HepG2 (cell line): ENCODE measurements at regions not wholly inside any gene's neighbourhood (a gene's known extent, or its start where the extent isn't known, plus 50 kb on each side); places are given as distances from the start of the nearest gene placed in this dataset.

Experiments
- ATAC-seq: fragments of 200-7000 bp; cut with Tn5 transposase; 3 replicates; pipeline ENCODE4 v1.9.1; 2020; ENCODE audit warnings: mild to moderate bottlenecking, moderate library complexity
- BruUV-seq: library from RNA; stranded (reverse); fragments of 400-500 nt; replicated peaks from 2 replicates; lab custom pipeline; 2021; lab: Mats Ljungman, UMichigan
- CTCF ChIA-PET: fragments of 300-600 bp; formaldehyde crosslinking; extraction: SDS; loops from one replicate; lab custom pipeline; 2021; ENCODE audit warnings: low total read pairs, inconsistent platforms, low intra/inter-chr PET ratio; lab: Yijun Ruan, JAX
- POLR2A ChIA-PET: fragments of 350-600 bp; sonication (Branson Sonifier 250); formaldehyde crosslinking; loops from one replicate; lab custom pipeline; 2020; ENCODE audit warnings: antibody characterized with exemption, inconsistent platforms; lab: Yijun Ruan, JAX
- DNase-seq: peaks from one replicate; pipeline ENCODE4 v3.0.0-alpha.2; 2015; ENCODE audit warnings: low spot score
- FAIRE-seq: peaks from 3 replicates; lab custom pipeline; 2011; peaks lifted over from hg19 to GRCh38; lab: Jason Lieb, UNC
- H2AFZ ChIP-seq: one replicate; pipeline ENCODE4 v1.6.1; 2011; ENCODE audit warnings: low read length, inconsistent platforms
- H3K27ac ChIP-seq: fragments of 300-600 bp; 3 replicates; pipeline ENCODE4 v1.8.0; 2011; ENCODE audit warnings: mixed run types, mild to moderate bottlenecking, mixed read lengths, low read length, inconsistent platforms; ENCODE audit not compliant: insufficient read depth; ENCODE audit errors: extremely low read length
- H3K27me3 ChIP-seq, 2 experiments: fragments of 200-600 bp in 1 of 2; 2 replicates in 1 of 2; 3 replicates in 1 of 2; pipeline versions ENCODE4 v1.6.0 to v1.8.0; 2011; ENCODE audit warnings: low read length in 2 of 2, mild to moderate bottlenecking in 2 of 2, moderate library complexity in 2 of 2, inconsistent platforms in 1 of 2; ENCODE audit not compliant: insufficient read depth in 2 of 2, control insufficient read depth in 1 of 2
- H3K36me3 ChIP-seq, 2 experiments: fragments of 200-600 bp in 1 of 2; replicated peaks in 1 of 2; 2 replicates in 1 of 2; 3 replicates in 1 of 2; pipeline versions ENCODE4 v1.5.1 to v1.8.0; 2011; ENCODE audit warnings: low read length in 2 of 2, inconsistent platforms in 1 of 2; ENCODE audit not compliant: insufficient read depth in 2 of 2, control insufficient read depth in 1 of 2
- H3K4me1 ChIP-seq: 2 replicates; pipeline ENCODE4 v1.5.1; 2012; ENCODE audit warnings: low read length, inconsistent platforms; ENCODE audit not compliant: insufficient read depth
- H3K4me2 ChIP-seq: 2 replicates; pipeline ENCODE4 v1.6.0; 2011; ENCODE audit warnings: low read depth, low read length, inconsistent platforms
- H3K4me3 ChIP-seq, 3 experiments: fragments of 200-600 bp in 1 of 3; sonication (generic), shearing (Covaris generic) in 1 of 3; replicated peaks in 1 of 3; 2 replicates each; pipeline ENCODE4 v1.5.1; 2011 to 2016; ENCODE audit warnings: low read length in 3 of 3, inconsistent platforms in 2 of 3, low read depth in 2 of 3, mild to moderate bottlenecking in 2 of 3, control low read depth in 1 of 3, mixed read lengths in 1 of 3; ENCODE audit not compliant: insufficient read depth in 1 of 3
- H3K79me2 ChIP-seq: one replicate; pipeline ENCODE4 v1.6.1; 2011; ENCODE audit warnings: low read length, inconsistent platforms; ENCODE audit not compliant: insufficient read depth
- H3K9ac ChIP-seq: 2 replicates; pipeline ENCODE4 v1.6.0; 2011; ENCODE audit warnings: mild to moderate bottlenecking, low read depth, low read length, inconsistent platforms; ENCODE audit not compliant: insufficient read depth
- H3K9me3 ChIP-seq: 2 replicates; pipeline ENCODE4 v1.5.1; 2012; ENCODE audit warnings: mild to moderate bottlenecking, low read length
- H4K20me1 ChIP-seq: 2 replicates; pipeline ENCODE4 v1.6.0; 2011; ENCODE audit warnings: inconsistent platforms, mild to moderate bottlenecking, low read length, moderate library complexity; ENCODE audit not compliant: insufficient read depth
- ARNT2 ChIP-seq: sonication (generic); formaldehyde crosslinking; IDR thresholded peaks from 2 replicates; pipeline ENCODE4 v1.8.0; 2022; ENCODE audit warnings: mild to moderate bottlenecking, low read depth, missing genetic modification reagents, moderate library complexity
- CBX2 ChIP-seq, 2 experiments: fragments of 200-600 bp in 1 of 2; sonication (generic); formaldehyde crosslinking in 1 of 2; IDR thresholded peaks; 2 replicates each; pipeline versions ENCODE4 v1.7.0 to v1.8.1; 2018 to 2022; ENCODE audit warnings: low read depth in 2 of 2, low read length in 1 of 2, mild to moderate bottlenecking in 1 of 2, missing genetic modification reagents in 1 of 2
- FOXC1 ChIP-seq: sonication (generic); formaldehyde crosslinking; IDR thresholded peaks from 2 replicates; pipeline ENCODE4 v1.8.0; 2022; ENCODE audit warnings: mild to moderate bottlenecking, missing genetic modification reagents, borderline replicate concordance
- GATAD1 ChIP-seq: IDR thresholded peaks from 2 replicates; pipeline ENCODE4 v1.6.1; 2016; ENCODE audit warnings: missing genetic modification reagents, missing compliant biosample characterization
- HNRNPLL ChIP-seq: fragments of 200-400 bp; formaldehyde crosslinking; IDR thresholded peaks from 2 replicates; pipeline ENCODE4 v1.6.1; 2017; ENCODE audit warnings: mild to moderate bottlenecking, low read depth, low read length; ENCODE audit not compliant: poor library complexity, severe bottlenecking
- MXI1 ChIP-seq: IDR thresholded peaks from 3 replicates; pipeline ENCODE4 v1.6.1; 2012; ENCODE audit warnings: low read depth, low read length, inconsistent platforms, borderline replicate concordance
- SIN3B ChIP-seq: fragments of 150-350 bp; IDR thresholded peaks from 2 replicates; pipeline ENCODE4 v1.6.1; 2014; ENCODE audit warnings: low read length
- SRSF4 ChIP-seq: fragments of 200-400 bp; formaldehyde crosslinking; IDR thresholded peaks from one replicate; pipeline ENCODE4 v1.6.1; 2018; ENCODE audit warnings: mild to moderate bottlenecking, low read depth, low read length, moderate library complexity; ENCODE audit not compliant: poor library complexity, severe bottlenecking
- ZNF292 ChIP-seq: sonication (generic); formaldehyde crosslinking; IDR thresholded peaks from 2 replicates; pipeline ENCODE4 v1.8.1; 2022; ENCODE audit warnings: mild to moderate bottlenecking, low read depth, missing genetic modification reagents, borderline replicate concordance
- ZNF3 ChIP-seq: IDR thresholded peaks from 2 replicates; pipeline ENCODE4 v1.7.0; 2017; ENCODE audit warnings: inconsistent platforms
- ZNF367 ChIP-seq: sonication (generic); formaldehyde crosslinking; IDR thresholded peaks from 2 replicates; pipeline ENCODE4 v1.4.0; 2020; ENCODE audit warnings: missing genetic modification reagents, borderline replicate concordance
- ZNF432 ChIP-seq: sonication (generic); formaldehyde crosslinking; IDR thresholded peaks from 2 replicates; pipeline ENCODE4 v1.5.0; 2020; ENCODE audit warnings: missing genetic modification reagents, mild to moderate bottlenecking, borderline replicate concordance
- ZNF605 ChIP-seq: sonication (generic); formaldehyde crosslinking; IDR thresholded peaks from 2 replicates; pipeline ENCODE4 v1.8.0; 2022; ENCODE audit warnings: mild to moderate bottlenecking, missing genetic modification reagents
- ZNF660 ChIP-seq: sonication (generic); formaldehyde crosslinking; IDR thresholded peaks from 2 replicates; pipeline ENCODE4 v1.5.1; 2020; ENCODE audit warnings: mild to moderate bottlenecking, low read depth, missing genetic modification reagents, borderline replicate concordance
- ZNF850 ChIP-seq: sonication (generic); formaldehyde crosslinking; conservative IDR thresholded peaks from 2 replicates; pipeline ENCODE4 v1.9.0; 2021; ENCODE audit warnings: mild to moderate bottlenecking, missing genetic modification reagents
- WGBS: methylation state at CpG from one replicate; pipeline ENCODE4 v1.1.6; 2017; ENCODE audit warnings: low lambda C conversion rate; 5-methylcytosine and 5-hydroxymethylcytosine counted together
- in situ Hi-C: cut with HindIII; loops from 2 replicates; pipeline ENCODE4 v1.10.0; 2017; ENCODE audit warnings: low pct_unique_long_range_greater_than_20kb; ENCODE audit not compliant: extremely low pct_ligation_motif_present
- intact Hi-C: fragments of 100-400 bp; cut with micrococcal nuclease; formaldehyde crosslinking; loops from one replicate; pipeline ENCODE4 v1.10.0; 2022; ENCODE audit not compliant: unreplicated experiment
- TF ChIP-seq, protein P1 (sequence below): sonication (generic); formaldehyde crosslinking; IDR thresholded peaks from 2 replicates; pipeline ENCODE4 v1.4.0; 2020; ENCODE audit warnings: missing genetic modification reagents
- TF ChIP-seq, protein P2 (sequence below), 2 experiments: sonication (generic) in 1 of 2; formaldehyde crosslinking in 1 of 2; IDR thresholded peaks; 2 replicates each; pipeline versions ENCODE4 v1.5.1 to v1.6.1; 2011 to 2020; ENCODE audit warnings: borderline replicate concordance in 1 of 2, low read depth in 1 of 2, low read length in 1 of 2, mild to moderate bottlenecking in 1 of 2, missing genetic modification reagents in 1 of 2, moderate library complexity in 1 of 2
- TF ChIP-seq, protein P3 (sequence below): sonication (generic); formaldehyde crosslinking; IDR thresholded peaks from 2 replicates; pipeline ENCODE4 v1.5.0; 2020; ENCODE audit warnings: missing genetic modification reagents

DNA sequence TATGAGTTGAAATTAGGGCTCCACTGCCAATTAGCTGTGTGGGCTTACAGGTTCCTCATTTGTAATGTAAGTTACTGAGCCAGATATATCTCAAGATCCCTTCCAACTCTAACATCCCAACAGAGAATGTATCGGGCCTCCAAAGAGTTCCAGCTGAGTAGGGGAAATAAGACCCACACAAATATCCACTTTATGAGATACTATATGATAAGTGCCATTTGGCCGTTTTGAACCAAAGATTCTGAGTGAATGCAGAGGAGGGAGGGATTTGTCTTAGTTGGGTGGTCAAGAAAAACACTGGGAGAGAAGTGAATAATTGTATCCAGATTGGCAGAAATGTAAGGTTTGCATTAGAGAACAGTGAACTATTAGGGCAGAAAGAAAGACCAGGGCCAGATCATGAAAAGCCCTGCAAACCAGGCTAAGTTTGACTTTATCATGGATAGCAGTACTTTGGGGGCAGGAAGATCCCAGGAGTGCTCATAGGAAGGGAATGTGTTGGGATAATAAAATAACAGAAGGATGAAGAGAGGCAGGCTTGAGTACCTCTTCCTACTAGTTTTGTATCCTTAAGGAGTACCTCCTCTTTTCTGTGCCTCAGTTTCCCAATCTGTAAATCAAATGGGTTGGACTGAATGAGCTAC lies 63.9 kb downstream of the RPL27A start:
- no peaks in the 10 kb centered on the region for H3K79me2 ChIP-seq
- H4K20me1 ChIP-seq, result no peaks in the 10 kb centered on the region
- no peaks in the 10 kb centered on the region for H3K9me3 ChIP-seq
- BruUV-seq, result no TSS peak
- H3K27me3 ChIP-seq, result no peaks in the 10 kb centered on the region
- no peak overlapping the region for H3K4me3 ChIP-seq
- H3K36me3 ChIP-seq, result no peaks in the 10 kb centered on the region; a peak in 1 of 5 replicates
- ChIA-PET POLR2A (interaction anchor here (0.9 kb wide), 1 partner anchor 28 kb away, joined by 3 read pairs; no protein-coding TSS in a partner anchor), CTCF (no interaction called here)
- DNase-seq (no peak), FAIRE-seq (no peak), ATAC-seq (no peak)
- in situ Hi-C loops (no loop called here), intact Hi-C loops (no loop called here)
- H3K27ac ChIP-seq, result no peak overlapping the region
- H2AFZ ChIP-seq, result no peak overlapping the region
- peaks cover 22% of the 10 kb centered on the region for H3K4me1 ChIP-seq
- no peak overlapping the region for H3K4me2 ChIP-seq
- H3K9ac ChIP-seq, result no peak overlapping the region
- 92% methylated on average over 2 of the region's 2 CpGs for WGBS
- no peak for TF ChIP-seq SRSF4
- TF ChIP-seq ZNF605, result no peak
- no peak for TF ChIP-seq ZNF432 (CRISPR knock-in tag)
- no peak for TF ChIP-seq GATAD1 (CRISPR knock-in tag)
- TF ChIP-seq ZNF292 (CRISPR knock-in tag), result no peak
- TF ChIP-seq, protein P1, sequence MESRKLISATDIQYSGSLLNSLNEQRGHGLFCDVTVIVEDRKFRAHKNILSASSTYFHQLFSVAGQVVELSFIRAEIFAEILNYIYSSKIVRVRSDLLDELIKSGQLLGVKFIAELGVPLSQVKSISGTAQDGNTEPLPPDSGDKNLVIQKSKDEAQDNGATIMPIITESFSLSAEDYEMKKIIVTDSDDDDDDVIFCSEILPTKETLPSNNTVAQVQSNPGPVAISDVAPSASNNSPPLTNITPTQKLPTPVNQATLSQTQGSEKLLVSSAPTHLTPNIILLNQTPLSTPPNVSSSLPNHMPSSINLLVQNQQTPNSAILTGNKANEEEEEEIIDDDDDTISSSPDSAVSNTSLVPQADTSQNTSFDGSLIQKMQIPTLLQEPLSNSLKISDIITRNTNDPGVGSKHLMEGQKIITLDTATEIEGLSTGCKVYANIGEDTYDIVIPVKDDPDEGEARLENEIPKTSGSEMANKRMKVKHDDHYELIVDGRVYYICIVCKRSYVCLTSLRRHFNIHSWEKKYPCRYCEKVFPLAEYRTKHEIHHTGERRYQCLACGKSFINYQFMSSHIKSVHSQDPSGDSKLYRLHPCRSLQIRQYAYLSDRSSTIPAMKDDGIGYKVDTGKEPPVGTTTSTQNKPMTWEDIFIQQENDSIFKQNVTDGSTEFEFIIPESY (CRISPR knock-in tag), result no peak
- no peak for TF ChIP-seq MXI1
- TF ChIP-seq ZNF367 (CRISPR knock-in tag), result no peak
- TF ChIP-seq ZNF3 (CRISPR knock-in tag), result no peak
- TF ChIP-seq, protein P2, sequence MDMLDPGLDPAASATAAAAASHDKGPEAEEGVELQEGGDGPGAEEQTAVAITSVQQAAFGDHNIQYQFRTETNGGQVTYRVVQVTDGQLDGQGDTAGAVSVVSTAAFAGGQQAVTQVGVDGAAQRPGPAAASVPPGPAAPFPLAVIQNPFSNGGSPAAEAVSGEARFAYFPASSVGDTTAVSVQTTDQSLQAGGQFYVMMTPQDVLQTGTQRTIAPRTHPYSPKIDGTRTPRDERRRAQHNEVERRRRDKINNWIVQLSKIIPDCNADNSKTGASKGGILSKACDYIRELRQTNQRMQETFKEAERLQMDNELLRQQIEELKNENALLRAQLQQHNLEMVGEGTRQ (IDR thresholded peaks at IDR 0.05; ENCODE audit: low read depth, low read length), result no peak
- TF ChIP-seq, protein P2 (CRISPR knock-in tag; IDR thresholded peaks at IDR 0.05; ENCODE audit: borderline replicate concordance), result no peak
- TF ChIP-seq CBX2 (IDR thresholded peaks at IDR 0.05; ENCODE audit: low read depth, low read length), result no peak
- no peak for TF ChIP-seq CBX2 (CRISPR knock-in tag; IDR thresholded peaks at IDR 0.05; ENCODE audit: low read depth)
- TF ChIP-seq ZNF660 (CRISPR knock-in tag), result no peak
- no peak for TF ChIP-seq ZNF850
- no peak for TF ChIP-seq HNRNPLL
- TF ChIP-seq, protein P3, sequence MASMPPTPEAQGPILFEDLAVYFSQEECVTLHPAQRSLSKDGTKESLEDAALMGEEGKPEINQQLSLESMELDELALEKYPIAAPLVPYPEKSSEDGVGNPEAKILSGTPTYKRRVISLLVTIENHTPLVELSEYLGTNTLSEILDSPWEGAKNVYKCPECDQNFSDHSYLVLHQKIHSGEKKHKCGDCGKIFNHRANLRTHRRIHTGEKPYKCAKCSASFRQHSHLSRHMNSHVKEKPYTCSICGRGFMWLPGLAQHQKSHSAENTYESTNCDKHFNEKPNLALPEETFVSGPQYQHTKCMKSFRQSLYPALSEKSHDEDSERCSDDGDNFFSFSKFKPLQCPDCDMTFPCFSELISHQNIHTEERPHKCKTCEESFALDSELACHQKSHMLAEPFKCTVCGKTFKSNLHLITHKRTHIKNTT (CRISPR knock-in tag), result no peak
- no peak for TF ChIP-seq SIN3B
- no peak for TF ChIP-seq FOXC1 (CRISPR knock-in tag)
- TF ChIP-seq ARNT2 (CRISPR knock-in tag), result no peak
